GM21526 (cell line): ENCODE measurements at regions not wholly inside any gene's neighbourhood (a gene's known extent, or its start where the extent isn't known, plus 50 kb on each side); places are given as distances from the start of the nearest gene placed in this dataset.
"Not testable (repeated sequence)": the region's sequence is repeated elsewhere in the genome, so short reads cannot be mapped to it uniquely, and the experiment has no call there.

Experiments used
- ATAC-seq: cut with Tn5 transposase; IDR thresholded peaks from one replicate; pipeline ENCODE4 v1.9.1; 2021; ENCODE audit warnings: moderate library complexity; ENCODE audit not compliant: unreplicated experiment, low FRiP score

DNA sequence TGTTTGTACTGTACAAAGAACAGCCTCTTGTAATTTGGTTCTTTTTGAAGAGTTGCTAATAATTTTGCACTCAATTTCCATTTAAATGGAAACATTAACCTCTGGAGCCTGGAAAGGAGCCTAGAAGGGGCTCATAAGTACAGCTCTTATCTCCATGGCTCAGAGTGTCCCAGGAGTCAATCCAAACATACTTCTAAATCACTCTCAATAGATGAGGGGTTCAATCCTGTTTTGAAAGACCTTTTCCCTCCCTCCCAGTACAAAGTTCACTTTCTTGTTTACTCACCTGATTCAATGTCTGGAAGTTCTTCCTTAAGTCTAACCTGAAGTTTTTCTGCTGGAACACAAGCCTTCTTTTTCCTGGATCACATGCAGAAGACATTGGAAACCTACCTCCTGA lies 273.0 kb upstream of the PLET1 start:
- no peak for ATAC-seq

DNA sequence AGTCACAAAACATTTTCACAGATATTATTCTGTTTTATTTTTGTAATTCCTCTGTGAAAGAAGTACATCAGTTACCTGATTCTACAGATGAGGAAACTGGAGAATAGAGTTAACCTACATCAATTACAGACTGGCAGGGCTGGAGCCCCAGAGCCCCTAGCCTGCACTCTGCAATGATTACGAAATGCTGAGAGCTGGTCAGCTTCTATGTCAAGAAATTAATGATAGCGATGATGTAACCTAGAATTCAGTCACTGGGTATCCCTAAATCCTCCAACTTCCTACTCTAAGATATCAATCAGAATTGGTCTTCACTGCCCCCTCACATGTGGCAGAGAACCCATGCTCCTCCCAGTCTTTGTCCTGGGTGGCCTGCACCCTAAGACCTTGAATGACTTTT lies 273.5 kb upstream of the PLET1 start:
- no peak for ATAC-seq

DNA sequence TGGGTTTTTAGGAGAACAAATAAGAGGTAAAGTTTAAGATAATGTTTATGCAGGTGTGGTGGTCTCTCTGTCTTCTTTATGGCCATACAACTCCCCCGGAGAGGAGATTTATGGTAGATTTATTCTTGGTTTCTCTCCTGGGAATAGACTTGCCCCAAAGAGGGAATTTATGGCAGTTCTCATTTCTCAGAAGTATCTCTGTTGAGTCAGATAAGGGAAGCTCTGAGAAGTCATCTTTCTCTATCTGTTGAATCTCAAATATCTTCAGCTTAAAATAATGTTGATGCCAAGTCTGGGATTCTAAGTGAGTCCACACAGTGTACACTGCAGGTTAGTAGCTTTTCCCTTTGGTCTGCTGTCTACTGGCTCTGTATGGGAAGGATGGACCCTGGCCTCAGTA lies 276.4 kb upstream of the PLET1 start:
- no peak for ATAC-seq

DNA sequence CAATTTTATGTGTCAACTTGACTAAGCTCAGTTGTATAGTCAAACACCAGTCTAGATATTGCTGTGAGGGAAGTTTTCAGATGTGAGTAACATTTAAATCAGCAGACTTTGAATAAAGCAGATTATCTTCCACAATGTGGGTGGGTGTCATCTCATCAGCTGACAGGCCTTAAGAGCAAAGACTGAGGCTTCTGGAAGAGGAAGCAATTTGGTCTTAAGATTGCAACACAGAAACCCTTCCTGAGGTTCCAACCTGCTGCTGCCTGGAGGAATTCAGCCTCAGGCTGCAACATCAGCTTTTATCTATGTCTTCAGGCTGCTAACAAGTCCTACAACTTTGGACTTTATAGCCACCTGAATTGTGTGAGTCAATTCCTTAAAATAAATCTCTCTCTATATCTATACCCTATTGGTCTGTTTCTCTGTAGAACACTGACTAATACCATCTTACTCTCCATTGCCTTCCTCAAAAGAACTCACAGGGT lies 277.2 kb upstream of the PLET1 start:
- ATAC-seq = no peak

DNA sequence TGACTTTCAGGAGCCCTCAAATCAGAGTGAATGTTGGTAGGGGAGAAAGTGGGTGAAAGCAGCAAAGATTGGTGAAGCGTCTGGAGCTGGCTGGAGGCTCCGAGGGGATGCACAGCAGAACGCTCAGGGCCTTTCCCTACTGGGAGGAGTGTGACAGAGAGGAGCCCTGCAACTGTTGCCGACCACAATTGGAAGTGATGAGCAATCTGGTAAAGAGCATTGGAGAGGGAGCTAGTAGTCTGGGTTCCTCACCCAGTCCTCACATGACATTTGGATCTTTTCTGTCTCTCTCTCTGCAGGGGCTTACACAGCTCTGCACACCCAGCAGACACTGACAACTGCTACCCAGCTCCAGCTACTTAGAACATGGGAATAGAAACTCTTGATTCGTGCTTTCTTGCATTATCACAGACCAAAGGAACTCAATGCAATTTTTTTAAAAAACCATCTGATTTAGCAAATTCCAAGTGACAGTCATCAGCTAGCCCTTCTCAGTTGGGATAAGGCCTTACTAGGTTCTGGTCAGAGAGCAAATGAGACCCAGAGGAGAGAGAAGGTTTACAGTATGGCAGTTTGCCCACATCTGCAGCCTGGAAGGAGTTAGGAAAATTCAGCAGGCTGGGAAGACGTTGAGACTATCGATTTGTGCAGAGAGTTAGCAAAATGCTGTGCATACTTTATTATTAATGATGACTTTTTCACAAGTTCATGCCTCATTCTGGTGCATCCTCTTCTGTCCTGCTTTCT lies 278.0 kb upstream of the PLET1 start:
- ATAC-seq = no peak

DNA sequence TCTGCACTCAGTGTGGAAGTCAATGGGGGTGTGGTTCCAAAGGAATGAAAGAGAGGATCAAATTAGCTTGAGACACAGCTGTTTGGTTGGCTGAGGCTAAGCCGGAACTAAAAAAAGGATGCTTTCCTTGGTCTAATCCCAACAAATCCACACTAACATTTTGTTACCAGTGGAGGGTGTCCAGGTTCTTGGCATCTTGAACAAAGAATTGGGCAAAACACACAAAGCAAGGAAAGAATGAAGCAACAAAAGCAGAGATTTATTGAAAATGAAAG lies 278.6 kb upstream of the PLET1 start:
- ATAC-seq = not testable (repeated sequence)

DNA sequence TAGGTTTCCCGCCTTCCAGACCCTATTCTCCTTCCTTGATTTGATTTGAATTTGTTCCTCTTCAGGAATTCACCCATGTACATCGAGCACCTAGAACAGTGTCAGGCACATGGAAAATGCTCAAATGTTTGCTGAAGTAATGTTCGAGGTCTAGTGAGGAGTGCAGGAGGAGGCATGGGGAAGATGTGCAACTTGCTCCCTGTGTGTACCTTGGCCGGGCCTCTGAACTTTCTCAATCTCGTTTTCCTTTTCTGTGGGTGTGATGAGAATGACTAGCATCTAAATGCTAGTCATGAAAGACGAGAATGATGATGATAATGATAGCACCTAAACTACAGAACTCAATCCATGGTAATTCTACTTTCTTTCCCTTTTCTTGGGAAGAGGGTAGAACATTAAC lies 279.1 kb upstream of the PLET1 start:
- no peak for ATAC-seq

DNA sequence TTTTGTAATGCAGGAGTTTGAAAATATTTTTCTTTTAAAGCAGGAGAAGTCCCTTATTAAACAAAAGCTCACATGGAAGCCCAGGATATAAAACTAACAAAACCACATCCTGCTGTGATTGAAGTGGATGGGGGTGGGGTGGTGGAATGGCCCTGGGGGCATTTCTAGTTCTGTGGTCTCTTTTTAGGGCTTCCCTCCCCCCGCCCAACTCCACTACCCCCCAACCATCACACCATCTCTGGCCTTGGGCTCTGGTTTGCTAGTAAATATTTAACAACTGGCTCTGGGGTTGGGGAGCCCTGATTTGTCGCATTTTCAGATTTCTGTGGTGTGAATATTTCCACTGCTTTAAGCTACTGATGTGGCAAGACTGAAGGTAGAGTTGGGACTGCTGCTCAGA lies 279.6 kb upstream of the PLET1 start:
- no peak for ATAC-seq

DNA sequence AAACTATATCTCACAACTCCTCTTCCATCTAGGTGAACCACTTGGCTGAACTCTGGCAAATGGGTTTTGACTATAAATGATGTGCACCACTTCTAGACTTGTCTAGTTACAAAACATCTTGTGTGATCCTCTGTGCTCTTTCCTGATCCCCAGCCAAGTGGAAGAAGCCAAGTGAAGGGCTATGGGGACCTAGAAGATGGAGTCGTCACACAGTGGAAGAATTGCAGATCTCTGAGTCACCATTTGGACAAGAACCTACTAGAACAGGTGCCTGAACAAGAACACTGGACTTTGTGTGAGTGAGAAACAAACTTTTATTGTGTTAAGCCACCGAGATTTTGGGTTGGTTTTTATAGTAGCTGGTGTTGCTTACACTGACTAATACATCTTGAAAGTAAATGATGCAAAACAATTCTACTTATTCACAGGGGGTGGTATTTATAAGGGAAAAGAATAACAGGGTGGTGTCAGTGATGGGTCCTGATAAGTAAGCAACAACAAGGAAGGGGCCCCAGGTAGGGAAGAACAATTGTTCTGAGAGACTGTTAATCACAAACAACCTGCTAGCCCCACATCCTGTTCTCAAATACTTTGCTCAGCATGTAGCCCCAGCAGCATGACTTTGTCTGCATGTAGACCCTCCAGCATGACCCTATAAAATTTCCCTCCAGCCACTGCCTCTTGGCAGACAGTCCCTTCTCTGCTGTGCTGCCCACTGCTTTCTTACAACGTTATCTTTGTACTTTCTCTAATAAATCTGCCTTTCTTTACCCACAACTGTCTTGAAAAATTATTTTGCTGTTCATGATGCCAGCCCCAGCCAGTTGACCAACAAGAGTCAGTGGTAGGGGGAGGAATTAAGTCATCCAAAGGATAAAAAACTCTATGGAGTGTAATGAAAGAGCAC lies 280.7 kb upstream of the PLET1 start:
- ATAC-seq = no peak

DNA sequence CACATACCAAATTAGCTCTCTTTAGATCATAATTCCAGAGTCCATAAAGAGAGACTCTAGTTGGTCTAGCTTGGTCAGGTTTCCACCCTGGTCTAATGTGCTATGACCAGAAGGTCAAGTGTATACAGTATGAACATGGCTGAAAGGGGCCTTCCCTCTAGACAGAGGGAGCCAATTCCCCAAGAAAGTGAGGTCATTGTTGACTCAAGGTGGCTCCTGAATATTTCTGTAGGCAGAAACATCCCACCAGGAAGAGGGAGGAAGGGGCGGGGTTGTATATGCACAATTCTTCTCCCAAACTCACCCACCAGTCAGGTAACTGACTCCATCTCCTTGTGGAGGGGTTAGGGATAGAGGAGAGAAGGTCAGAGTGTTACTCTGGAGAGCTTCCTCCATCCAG lies 281.8 kb upstream of the PLET1 start:
- ATAC-seq = no peak

DNA sequence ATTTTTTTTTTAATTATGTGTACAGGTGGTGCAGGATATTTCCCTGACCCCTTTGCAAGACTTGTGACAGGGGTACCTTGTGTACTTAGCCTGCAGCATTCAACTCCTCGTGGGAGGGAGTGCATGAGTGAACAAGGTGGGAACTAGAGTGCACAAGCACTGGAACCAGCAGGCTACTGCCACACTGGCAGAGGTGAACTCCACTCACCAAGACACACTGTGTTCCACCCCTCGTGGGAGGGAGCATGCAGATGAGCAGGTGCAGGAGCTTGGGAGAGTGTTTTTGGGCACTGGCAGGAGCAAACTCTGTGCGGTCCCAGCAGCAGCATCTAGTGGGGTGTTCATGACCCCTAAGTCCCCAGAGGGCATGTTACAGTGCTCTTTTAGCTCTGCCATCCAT lies 282.7 kb upstream of the PLET1 start:
- ATAC-seq = no peak

DNA sequence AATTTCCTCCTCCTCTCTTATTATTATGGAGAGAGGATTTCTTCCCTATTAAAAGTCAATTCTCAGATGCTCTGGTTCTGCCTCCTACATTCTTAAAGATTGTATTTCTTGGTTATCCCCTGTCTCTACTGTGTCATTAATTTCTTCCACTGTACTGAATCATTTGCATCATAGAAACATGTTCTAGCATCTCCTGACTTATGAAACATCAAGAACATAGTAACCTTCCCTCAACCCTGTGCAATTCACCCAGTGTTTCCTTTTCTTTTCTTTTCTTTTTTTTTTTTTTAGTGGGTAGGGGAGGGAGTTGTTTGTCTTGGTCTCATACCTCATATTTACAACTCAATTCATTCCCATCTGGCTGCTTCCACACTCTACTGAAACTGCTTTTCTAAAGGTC lies 288.0 kb upstream of the PLET1 start:
- ATAC-seq = no peak

DNA sequence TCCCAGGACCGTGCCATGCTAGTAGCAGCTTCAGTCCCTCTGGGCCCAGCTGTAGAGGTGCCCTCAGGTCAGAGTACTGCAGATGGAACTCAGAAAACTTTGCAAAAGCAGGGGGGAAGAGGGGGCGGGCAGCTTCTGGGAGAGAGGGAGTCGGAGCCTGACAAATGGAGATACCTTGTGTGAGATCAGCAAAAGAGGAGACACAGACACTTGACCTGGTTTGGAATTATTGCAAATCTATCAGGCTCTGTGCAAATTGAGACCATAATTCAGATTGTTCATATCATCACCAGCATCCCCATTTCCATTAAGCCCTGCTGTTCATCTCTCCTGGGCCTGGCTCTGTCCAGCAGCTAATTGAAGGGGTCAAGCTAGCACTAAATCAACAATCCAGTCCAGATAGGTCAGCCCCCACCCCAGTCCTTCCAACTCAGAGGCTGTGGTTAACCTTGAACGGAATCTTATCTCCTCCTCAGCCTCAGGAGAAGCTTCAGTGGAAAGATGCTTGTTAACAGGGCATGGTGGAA lies 292.6 kb upstream of the PLET1 start:
- no peak for ATAC-seq

DNA sequence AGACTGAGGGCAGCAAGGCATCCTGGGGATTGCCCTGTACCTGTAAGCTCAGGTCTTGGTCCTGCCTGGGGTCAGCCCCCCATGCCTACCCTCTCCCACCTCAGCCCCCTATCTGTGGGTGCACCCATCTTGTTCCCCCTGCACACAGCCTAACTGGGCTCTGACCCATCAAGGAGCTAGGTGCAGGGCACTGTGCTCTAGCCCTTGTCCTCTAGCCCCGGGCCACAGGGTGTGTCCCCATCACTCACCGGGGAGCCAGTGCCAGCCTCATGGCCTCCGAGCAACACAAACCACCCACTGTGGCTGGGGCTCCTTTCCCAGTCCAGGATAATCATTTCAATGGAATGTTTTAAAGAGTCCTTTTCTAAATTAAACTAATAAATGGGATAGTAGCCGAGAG lies 293.9 kb upstream of the PLET1 start:
- no peak for ATAC-seq

DNA sequence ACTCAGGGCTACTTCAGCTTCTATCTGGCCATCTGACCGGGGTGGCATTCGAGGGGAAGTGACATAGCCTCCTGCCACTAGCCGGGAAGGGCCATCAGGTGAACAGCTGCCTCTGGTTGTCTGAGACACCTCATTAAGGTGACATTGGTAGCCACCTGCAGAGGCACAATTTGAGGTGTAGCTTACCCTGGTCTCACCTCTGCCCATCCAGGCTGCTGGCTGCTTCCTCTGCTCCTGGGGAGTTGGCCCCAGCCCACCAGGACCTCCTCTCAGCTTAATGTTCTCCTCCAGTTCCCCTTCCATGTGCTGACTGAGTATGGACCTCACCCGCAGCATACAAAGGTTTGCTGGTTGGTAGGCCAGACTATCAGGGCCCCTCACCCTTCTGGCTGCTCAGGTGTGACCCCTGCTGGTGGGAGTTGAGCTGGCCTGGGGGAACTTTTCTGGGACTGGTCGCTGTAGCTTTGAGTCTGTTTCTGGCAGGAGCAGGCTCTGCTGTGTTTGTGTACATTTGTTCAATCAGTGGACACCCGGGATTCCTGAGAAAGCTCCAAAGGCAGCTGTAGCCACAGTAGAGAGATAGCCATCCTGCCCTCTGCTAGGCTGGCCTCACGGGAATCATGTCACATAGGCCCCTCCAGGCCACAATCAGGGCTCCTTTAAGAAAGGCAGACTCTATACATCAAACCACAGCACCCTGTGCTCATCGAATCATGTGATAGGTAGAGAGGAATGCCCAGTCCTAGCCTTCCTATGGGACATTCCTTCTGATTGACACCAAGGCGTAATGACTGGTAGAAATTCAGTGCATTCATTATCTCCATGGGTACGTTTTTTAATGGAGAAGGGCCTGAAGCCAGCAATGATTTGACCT lies 295.1 kb upstream of the PLET1 start:
- no peak for ATAC-seq

DNA sequence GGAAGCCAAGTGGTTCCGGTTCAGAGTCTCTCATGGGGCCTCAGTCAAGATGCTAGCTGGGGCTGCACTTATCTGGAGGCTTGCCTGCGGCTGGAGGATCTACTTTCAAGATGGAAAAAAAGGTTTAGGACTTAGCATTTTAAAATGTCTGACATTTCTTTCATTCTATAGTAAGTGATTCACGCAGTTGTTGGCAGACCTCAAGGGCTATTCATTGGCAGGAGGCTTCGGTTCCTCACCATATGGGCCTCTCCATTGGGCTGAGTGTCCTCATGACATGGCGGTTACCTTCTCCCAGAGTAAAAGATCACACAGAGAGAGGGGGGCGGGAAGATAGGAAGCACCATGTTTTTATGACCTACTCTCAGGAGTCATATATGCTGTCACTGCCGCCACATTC lies 298.0 kb upstream of the PLET1 start:
- ATAC-seq = no peak

DNA sequence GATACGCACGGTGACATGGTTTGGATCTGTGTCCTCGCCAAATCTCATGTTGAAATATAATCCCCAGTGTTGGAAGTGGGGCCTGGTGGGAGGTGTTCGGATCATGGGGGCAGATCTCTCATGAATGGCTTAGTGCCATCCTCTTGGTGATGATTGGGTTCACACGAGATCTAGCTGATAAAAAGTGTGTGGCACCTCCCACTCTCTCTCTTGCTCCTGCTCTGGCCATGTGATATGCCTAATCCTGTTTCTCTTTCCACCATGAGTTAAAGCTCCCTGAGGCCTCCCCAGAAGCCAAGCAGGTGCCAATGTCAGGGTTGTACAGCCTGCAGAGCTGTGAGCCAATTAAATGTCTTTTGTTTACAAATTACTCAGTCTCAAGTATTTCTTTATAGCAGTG lies 303.1 kb upstream of the PLET1 start:
- ATAC-seq = no peak

DNA sequence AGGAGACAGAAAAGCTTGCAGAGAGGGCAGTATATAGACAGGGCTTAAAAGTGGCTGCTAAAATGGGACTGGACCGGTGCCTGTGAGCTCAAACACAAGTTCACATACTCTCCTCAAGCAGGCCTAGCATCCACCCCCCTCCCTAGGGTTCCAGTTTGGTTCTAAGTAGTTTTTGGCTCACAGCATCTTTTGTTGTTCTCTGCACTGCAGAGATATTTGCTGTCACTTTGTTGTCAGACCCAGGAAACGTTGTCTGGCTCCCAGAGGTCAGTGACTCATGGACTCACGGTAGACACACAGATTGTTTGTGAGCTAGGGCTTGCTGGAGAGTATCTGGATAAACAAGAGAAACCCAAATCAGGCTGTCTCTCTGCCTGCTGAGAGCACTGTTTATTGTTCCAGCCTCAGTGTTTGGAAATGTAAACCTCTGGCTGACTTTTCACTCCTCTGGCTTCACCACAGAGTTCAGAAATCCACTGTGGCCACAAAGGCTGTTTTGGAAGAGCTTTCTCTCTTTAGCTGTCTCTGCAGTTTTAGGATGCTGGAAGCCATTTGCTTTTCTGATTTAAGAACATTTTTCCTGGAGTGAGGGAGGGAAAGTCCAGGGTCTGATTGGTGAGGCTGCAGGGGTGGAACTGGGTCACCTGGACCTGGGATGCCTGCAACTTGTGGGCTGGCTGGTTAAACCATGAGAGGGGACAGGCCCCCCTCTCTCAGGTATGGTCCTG lies 303.7 kb upstream of the PLET1 start:
- ATAC-seq = no peak

DNA sequence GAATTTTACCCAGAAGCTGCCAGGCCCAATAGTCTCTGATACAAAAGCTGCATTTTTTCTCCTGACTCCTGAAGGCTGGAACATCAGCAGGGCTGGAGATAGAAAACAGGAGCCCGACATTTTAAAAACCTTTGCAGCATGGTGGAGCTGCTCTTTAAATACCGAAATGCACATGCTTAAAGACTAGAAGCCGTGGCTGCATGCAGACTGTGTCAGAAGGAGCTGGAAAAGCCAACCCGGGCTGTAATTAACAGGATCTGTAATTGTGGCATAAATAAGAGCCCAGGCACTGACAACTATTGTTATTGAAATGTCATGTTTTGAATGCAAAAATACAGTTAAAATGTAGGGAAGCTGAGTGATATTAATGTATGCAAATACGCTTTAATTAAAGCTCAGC lies 304.9 kb upstream of the PLET1 start:
- no peak for ATAC-seq

DNA sequence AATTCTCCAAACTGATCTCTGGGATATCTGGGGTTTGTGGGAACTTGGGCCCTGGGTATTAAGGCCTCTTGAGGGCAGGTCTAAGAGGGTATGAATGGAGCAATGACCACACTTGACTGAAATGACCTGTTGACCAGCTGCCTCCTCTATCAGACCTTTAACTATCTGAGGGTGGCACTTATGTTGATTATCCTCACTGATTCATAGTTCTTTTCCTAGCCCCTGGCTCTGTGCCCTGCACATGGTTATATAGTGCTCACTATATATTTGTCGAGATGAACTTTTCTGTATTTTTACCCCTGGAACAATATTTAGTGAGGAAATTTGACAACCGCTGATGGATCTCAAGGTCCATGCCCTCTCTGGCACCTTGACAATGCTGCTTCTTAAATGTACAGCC lies 305.5 kb upstream of the PLET1 start:
- no peak for ATAC-seq
